K562 (cell line): ENCODE measurements at regions not wholly inside any gene's neighbourhood (a gene's known extent, or its start where the extent isn't known, plus 50 kb on each side); places are given as distances from the start of the nearest gene placed in this dataset.

Experiments
- ATAC-seq: fragments of 200-7000 bp; cut with Tn5 transposase; 3 replicates; pipeline ENCODE4 v1.9.1; 2020; ENCODE audit warnings: moderate library complexity
- BruUV-seq: library from RNA; stranded (reverse); fragments of 400-500 nt; replicated peaks from 2 replicates; lab custom pipeline; 2021; lab: Mats Ljungman, UMichigan
- CTCF ChIA-PET: fragments of 300-600 bp; formaldehyde crosslinking; extraction: SDS; loops from one replicate; lab custom pipeline; 2021; ENCODE audit warnings: low intra/inter-chr PET ratio; lab: Yijun Ruan, JAX
- POLR2A ChIA-PET: fragments of 300-600, 350-650 bp; sonication (Branson Sonifier 250); formaldehyde crosslinking; extraction: SDS; loops from one replicate; lab custom pipeline; 2021; ENCODE audit warnings: antibody characterized with exemption, inconsistent platforms; lab: Yijun Ruan, JAX
- DNase-seq, 4 experiments: peaks; one replicate each; pipeline versions ENCODE4 v3.0.0 to v3.0.0-alpha.2; 2011 to 2018; ENCODE audit warnings: low spot score in 3 of 4, mixed read lengths in 3 of 4; ENCODE audit errors: extremely low read depth in 1 of 4
- FAIRE-seq: peaks from 2 replicates; lab custom pipeline; 2011; peaks lifted over from hg19 to GRCh38; lab: Jason Lieb, UNC
- H2AFZ ChIP-seq: 2 replicates; pipeline ENCODE4 v1.6.0; 2011; ENCODE audit warnings: low read depth, low read length, control low read depth, inconsistent platforms
- H3K27ac ChIP-seq: fragments of 200-600 bp; 3 replicates; pipeline ENCODE4 v1.8.0; 2011; ENCODE audit warnings: low read depth, mild to moderate bottlenecking, control low read depth, inconsistent platforms, low read length, moderate library complexity, mixed read lengths; ENCODE audit errors: extremely low read depth
- H3K27me3 ChIP-seq, 2 experiments: fragments of 300-600 bp in 1 of 2; 2 replicates in 1 of 2; 3 replicates in 1 of 2; pipeline versions ENCODE4 v1.6.0 to v1.8.0; 2011; ENCODE audit warnings: inconsistent platforms in 2 of 2, low read length in 2 of 2, mild to moderate bottlenecking in 1 of 2, mixed read lengths in 1 of 2, moderate library complexity in 1 of 2; ENCODE audit not compliant: control insufficient read depth in 2 of 2, insufficient read depth in 2 of 2
- H3K36me3 ChIP-seq: fragments of 300-600 bp; 3 replicates; pipeline ENCODE4 v1.8.0; 2011; ENCODE audit warnings: mild to moderate bottlenecking, low read length, inconsistent platforms; ENCODE audit not compliant: control insufficient read depth, insufficient read depth
- H3K4me1 ChIP-seq, 2 experiments: fragments of 200-600 bp in 1 of 2; replicated peaks in 1 of 2; 2 replicates in 1 of 2; 3 replicates in 1 of 2; pipeline versions ENCODE4 v1.5.1 to v1.8.0; 2011; ENCODE audit warnings: inconsistent platforms in 2 of 2, low read length in 2 of 2, mild to moderate bottlenecking in 1 of 2, mixed read lengths in 1 of 2, moderate library complexity in 1 of 2; ENCODE audit not compliant: control insufficient read depth in 2 of 2, insufficient read depth in 2 of 2
- H3K4me2 ChIP-seq: 2 replicates; pipeline ENCODE4 v1.6.1; 2011; ENCODE audit warnings: low read length, control low read depth, inconsistent platforms, mixed read lengths; ENCODE audit not compliant: insufficient read depth
- H3K4me3 ChIP-seq: fragments of 200-600 bp; sonication (generic), shearing (Covaris generic); 2 replicates; pipeline ENCODE4 v1.5.1; 2016; ENCODE audit warnings: control low read depth, inconsistent platforms
- H3K79me2 ChIP-seq: fragments of 200-600 bp; 3 replicates; pipeline ENCODE4 v1.8.0; 2011; ENCODE audit warnings: low read length, inconsistent platforms; ENCODE audit not compliant: control insufficient read depth, insufficient read depth
- H3K9ac ChIP-seq, 2 experiments: 2 replicates each; pipeline versions ENCODE4 v1.6.0 to v1.6.1; 2011; ENCODE audit warnings: low read depth in 2 of 2, low read length in 2 of 2, control low read depth in 1 of 2, inconsistent platforms in 1 of 2, mild to moderate bottlenecking in 1 of 2, mixed read lengths in 1 of 2; ENCODE audit not compliant: insufficient read depth in 1 of 2
- H3K9me1 ChIP-seq: one replicate; pipeline ENCODE4 v1.6.0; 2011; ENCODE audit warnings: inconsistent platforms, mild to moderate bottlenecking, low read length, moderate library complexity; ENCODE audit not compliant: control insufficient read depth, insufficient read depth
- H3K9me3 ChIP-seq: replicated peaks from 2 replicates; pipeline ENCODE4 v1.5.1; 2011; ENCODE audit warnings: low read depth, low read length, inconsistent platforms; ENCODE audit not compliant: control insufficient read depth, insufficient read depth
- H4K20me1 ChIP-seq: replicated peaks from 2 replicates; pipeline ENCODE4 v1.6.1; 2011; ENCODE audit warnings: low read length, inconsistent platforms, mixed read lengths; ENCODE audit not compliant: control insufficient read depth, insufficient read depth
- BRD9 ChIP-seq: fragments of 450-650 bp; IDR thresholded peaks from 2 replicates; pipeline ENCODE4 v1.6.1; 2018; ENCODE audit warnings: low read depth; ENCODE audit not compliant: partially characterized antibody
- CTCF ChIP-seq, 3 experiments: IDR thresholded peaks in 2 of 3; conservative IDR thresholded peaks in 1 of 3; 2 replicates each; pipeline ENCODE4 v1.5.1; 2011 to 2012; ENCODE audit warnings: low read length in 3 of 3, mild to moderate bottlenecking in 3 of 3, control low read depth in 2 of 3, improper control_type of control experiment in 1 of 3, inconsistent platforms in 1 of 3, low read depth in 1 of 3, mixed read lengths in 1 of 3, moderate library complexity in 1 of 3; ENCODE audit not compliant: insufficient read depth in 2 of 3
- RBM22 ChIP-seq: fragments of 200-400 bp; formaldehyde crosslinking; IDR thresholded peaks from 2 replicates; pipeline ENCODE4 v1.6.1; 2018; ENCODE audit warnings: low read length, low read depth; ENCODE audit not compliant: poor library complexity, severe bottlenecking
- SMAD2 ChIP-seq: fragments of 150-350 bp; IDR thresholded peaks from 2 replicates; pipeline ENCODE4 v1.6.1; 2014; ENCODE audit warnings: low read depth, mild to moderate bottlenecking, low read length
- WGBS: fragments of 100-300 bp; shearing (Covaris generic); methylation state at CpG from one replicate; pipeline ENCODE4 v1.1.6; 2016; ENCODE audit warnings: low coverage, mixed read lengths; ENCODE audit not compliant: insufficient coverage; ENCODE audit errors: missing lambda C conversion rate; 5-methylcytosine and 5-hydroxymethylcytosine counted together
- in situ Hi-C: fragments of 300-500 bp; cut with MboI; formaldehyde crosslinking; loops from 4 replicates; pipeline ENCODE4 v1.15.0; 2018; ENCODE audit warnings: inconsistent platforms, mixed read lengths
- intact Hi-C: fragments of 100-400 bp; cut with micrococcal nuclease; formaldehyde crosslinking; loops from 2 replicates; pipeline ENCODE4 v1.14.2; 2022

- H3K79me2 ChIP-seq: no peaks in the 10 kb centered on the region
- H3K27me3 ChIP-seq: no peaks in the 10 kb centered on the region; a peak in 1 of 5 replicates
- H3K4me2 ChIP-seq: no peak overlapping the region
- H3K4me3 ChIP-seq: no peak overlapping the region
- no peak overlapping the region for H3K9ac ChIP-seq
- no peaks in the 10 kb centered on the region for H4K20me1 ChIP-seq
- WGBS: 0% methylated on average over 5 of the region's 5 CpGs
- no peaks in the 10 kb centered on the region for H3K36me3 ChIP-seq
- DNase-seq: no peak
- no peaks in the 10 kb centered on the region for H3K4me1 ChIP-seq
- no TSS peak for BruUV-seq
- intact Hi-C loops: no loop called here
- H3K27ac ChIP-seq: no peak overlapping the region
- H3K9me1 ChIP-seq: no peaks in the 10 kb centered on the region
- TF ChIP-seq RBM22 (no peak), BRD9 (no peak), SMAD2 (no peak)
- ChIA-PET POLR2A (no interaction called here), CTCF (no interaction called here)
- no peak for ATAC-seq
- no peaks in the 10 kb centered on the region for H3K9me3 ChIP-seq
- FAIRE-seq: no peak
- H2AFZ ChIP-seq: no peak overlapping the region
- in situ Hi-C loops: no loop called here
Measured at GRCh38 chr19:30968841-30969399, 380.3 kb downstream of the TSHZ3 start.

- Histone ChIP-seq H3K9ac (no peak overlapping the region), H3K36me3 (no peaks in the 10 kb centered on the region), H3K27me3 (no peaks in the 10 kb centered on the region), H3K4me3 (no peak overlapping the region), H3K9me3 (no peaks in the 10 kb centered on the region), H3K79me2 (no peaks in the 10 kb centered on the region), H4K20me1 (no peaks in the 10 kb centered on the region), H3K9me1 (no peaks in the 10 kb centered on the region)
- FAIRE-seq: no peak
- 0% methylated on average over 5 of the region's 5 CpGs for WGBS
- TF ChIP-seq CTCF (IDR thresholded peaks at IDR 0.05 in 2 of 3, conservative IDR thresholded peaks at IDR 0.05 in 1 of 3; ENCODE audit: insufficient read depth in 2 of 3, low read depth in 1 of 3, low read length in 3 of 3) (peak; percentile 24 to 41 (median 38); a peak in 3 of 6 replicates), RBM22 (no peak)
- TF ChIP-seq, all 486 proteins: peak for 1
- ChIA-PET POLR2A (no interaction called here), CTCF (no interaction called here)
- Histone ChIP-seq H2AFZ (no peak overlapping the region), H3K4me1 (no peaks in the 10 kb centered on the region), H3K4me2 (no peak overlapping the region), H3K27ac (no peak overlapping the region)
- intact Hi-C loops: no loop called here
- ATAC-seq (peak; percentile 61; the same call in 2 of the 3 replicates), DNase-seq (peak in 2 of 4 experiments; percentile 2 to 9)
- BruUV-seq: no TSS peak
- in situ Hi-C loops: no loop called here
Measured at GRCh38 chr19:30968210-30968609, 381.0 kb downstream of the TSHZ3 start.
